GM21717 (cell line): ENCODE measurements at regions not wholly inside any gene's neighbourhood (a gene's known extent, or its start where the extent isn't known, plus 50 kb on each side); places are given as distances from the start of the nearest gene placed in this dataset.
A peak's percentile ranks its signal among the peaks of the same experiment; 100 is the strongest.

ENCODE experiments used
- ATAC-seq: cut with Tn5 transposase; IDR thresholded peaks from one replicate; pipeline ENCODE4 v1.9.1; 2021; ENCODE audit warnings: mild to moderate bottlenecking, moderate library complexity; ENCODE audit not compliant: unreplicated experiment

DNA sequence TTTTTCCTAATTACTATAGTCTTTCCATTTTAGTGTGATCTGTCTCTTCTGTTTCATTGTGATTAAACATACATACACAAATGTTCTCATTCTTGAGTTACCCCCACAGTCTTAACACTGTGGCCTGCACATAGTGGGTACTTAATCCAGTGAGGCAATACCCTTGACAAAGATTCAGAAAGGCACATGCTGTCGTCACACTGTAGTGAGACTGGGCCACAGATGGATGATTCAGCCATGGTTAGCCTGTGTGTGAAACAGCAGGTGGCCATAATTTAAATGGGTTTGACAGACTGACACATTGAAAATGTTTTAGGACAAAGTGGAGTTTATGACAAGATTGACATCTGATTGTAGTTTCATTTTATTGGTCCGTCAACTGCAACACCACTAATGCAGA lies 313.1 kb downstream of the C11orf87 start:
- no peak for ATAC-seq

DNA sequence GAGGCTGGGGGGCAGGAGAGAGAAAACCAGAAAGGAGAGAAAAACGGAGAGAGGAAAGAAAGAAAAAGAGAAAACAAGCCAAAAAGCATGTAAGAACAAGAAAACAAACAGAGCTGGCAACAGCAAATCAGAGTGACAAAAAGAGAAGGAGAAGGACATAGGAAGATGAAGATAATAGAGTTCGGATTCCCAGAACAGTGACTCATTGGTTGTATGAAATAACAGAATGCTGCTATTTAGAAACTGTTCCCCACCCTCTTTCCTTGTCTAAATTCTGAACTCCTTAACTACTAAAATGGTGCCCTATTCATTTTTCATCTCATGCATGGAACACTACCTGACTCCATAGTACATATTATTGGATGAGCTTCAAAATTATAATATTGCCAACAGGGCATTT lies 317.4 kb downstream of the C11orf87 start:
- ATAC-seq, result no peak

DNA sequence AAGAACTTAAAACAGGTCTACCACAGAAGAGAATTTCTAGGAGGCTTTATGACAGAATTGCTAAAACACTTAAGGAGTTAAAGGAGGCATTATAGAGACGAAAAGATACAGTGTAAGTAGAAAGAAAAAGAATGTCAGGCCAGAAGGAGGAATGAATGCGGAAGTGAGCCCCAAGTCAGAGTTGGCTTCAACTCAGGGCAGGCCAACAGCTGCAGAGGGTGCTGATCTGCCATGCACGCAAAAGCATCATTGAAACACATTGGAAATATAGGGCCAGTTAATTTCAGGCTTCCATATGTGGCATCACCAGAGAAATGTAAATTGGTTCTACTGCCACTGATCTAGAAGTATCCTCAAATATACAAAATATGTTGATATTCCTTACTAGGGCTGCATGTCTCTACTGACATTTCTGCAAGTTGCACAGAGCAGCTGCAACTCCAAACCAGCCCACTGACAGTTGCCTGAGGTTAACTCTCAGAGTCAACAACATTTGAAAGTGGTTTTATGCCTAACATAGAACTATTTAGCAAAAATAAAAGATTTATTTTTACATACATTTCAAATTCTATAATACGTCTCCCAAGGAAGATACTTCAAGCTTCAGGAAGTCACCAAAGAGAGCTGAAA lies 324.1 kb downstream of the C11orf87 start:
- ATAC-seq, result no peak

DNA sequence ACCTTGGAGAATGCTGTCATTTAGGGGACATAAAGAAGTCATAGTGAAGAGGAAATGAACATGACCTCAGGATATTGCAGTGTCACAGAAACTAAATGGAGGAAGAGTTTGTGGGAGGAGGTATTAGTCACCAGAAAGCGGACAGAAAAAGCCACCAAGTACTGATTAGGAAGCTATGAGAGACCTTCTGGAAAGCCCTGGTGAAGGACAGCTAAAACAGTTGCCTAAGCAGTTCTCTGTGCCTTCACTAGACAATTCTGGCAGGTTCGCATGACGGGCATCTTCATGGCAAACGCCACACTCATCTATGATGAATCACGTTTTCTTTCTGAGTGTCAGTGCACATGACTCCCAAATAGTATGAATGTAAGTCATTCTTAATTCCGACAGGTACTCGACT lies 325.8 kb downstream of the C11orf87 start:
- ATAC-seq, result peak; percentile 87

DNA sequence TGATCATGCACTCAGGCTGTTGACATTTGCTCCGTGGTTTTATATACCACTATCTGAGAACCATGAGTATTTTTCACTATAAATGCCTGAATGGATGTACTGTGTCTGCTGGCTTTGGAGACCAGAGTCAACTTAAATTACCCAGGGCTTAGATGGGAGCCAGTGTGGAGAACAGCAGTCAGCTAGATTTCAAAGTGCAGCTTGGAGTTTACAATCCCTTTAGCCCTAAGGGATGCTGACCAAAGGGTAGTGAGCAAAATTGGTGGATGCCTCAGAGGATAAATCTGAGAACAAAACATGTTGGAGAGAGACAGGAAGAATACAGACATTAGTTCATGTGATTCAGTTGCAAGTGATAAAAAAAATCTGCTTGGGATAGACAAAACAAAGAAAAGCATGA lies 327.5 kb downstream of the C11orf87 start:
- ATAC-seq, result no peak

DNA sequence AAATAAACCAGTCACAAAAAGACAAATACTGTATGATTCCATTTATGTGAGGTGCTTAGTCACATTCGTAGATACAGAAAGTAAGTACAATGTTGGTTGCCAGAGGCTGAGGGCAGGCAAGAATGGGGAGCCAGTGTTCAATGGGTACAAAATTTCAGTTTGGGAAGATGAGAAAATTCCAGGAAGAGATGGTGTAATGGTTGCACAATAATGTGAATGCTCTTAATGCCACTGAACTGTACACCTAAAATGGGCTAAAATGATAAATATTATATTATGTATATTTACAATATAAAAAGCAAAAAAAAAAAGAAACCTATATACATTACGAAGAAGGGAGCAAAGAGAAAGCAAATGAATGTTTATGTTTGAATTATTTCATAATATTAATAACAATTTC lies 329.0 kb downstream of the C11orf87 start:
- no peak for ATAC-seq

DNA sequence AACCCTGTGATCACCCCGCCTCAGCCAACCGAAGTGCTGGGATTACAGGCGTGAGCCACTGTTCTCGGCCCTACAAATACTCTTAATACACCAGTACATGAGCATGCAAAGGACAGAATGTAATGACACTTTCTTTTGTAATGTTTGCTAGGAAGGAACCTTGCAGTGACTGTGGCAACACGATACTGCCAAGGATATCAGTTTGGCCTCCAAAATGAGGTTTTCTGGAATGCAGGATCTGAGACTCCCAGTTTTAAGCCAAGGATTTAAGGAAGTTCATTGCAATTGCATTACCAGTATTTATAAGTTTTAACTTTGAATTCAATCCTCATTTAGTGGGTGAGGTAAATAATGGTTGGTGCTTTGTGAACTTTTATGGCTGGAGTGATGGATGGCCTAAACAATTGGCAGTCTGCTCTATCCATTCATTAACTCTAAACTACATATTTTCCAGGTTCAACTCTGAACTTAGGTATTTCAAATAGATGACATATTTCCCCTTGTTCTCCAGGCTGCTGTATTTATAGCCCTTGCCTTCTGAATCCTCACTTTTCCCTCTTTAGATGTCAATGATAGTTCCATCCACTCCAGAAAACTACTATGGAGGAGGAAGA lies 330.3 kb downstream of the C11orf87 start:
- no peak for ATAC-seq

DNA sequence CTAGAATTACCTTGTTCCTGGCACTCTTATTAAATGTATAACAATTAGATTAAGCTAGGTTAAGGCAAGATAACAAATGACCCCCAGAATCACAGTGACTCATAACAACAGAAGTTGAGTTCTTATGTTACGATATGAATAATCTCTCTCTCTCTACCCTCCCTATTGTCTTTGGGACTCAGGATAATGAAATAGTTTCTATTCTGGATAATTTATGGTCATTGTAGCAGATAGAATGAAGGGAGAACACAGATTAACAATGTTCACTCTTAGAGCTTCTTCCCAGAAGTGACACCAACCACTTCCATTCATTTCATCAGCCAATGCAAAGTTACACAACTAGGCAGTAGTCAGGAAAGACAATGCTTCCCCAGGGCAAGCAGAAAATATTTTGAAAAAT lies 334.5 kb downstream of the C11orf87 start:
- ATAC-seq, result no peak

DNA sequence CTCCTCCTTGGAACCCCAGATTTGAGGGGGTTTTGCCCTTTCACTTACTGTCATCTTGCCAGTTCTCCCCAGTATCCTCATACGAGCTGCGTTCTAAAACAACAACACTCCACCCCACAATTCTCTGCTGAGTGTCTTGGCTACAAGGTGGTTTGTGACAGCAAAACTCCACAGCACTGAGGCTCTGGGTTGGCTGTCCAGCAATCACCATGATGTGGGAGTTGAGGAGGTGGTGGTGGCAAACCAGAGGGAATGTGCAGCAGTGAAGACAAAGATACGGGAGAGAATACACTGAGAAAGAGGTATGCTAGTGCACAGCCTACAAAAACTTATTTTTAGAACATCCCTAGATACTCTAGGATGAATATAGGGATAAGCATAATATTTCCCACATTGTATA lies 335.0 kb downstream of the C11orf87 start:
- ATAC-seq, result no peak

DNA sequence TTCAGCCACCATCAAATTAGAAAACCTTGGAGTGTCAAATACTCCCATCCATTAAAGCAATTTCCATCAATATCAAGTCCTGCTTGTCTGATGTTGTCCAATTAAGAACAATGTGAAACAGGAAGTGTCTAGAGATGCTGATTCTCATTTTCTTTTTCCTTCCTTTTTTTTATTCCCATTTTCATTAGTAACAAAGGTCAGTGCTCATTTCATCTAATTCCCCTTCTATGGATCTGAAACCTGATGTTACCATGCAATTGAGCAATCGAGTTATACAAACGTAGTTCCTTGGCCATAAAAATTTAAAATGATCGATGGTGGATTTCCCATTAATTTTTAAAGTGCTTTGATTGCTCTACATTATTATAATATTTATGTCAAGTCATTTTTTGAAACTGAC lies 330.6 kb upstream of the ZC3H12C start:
- ATAC-seq, result no peak

DNA sequence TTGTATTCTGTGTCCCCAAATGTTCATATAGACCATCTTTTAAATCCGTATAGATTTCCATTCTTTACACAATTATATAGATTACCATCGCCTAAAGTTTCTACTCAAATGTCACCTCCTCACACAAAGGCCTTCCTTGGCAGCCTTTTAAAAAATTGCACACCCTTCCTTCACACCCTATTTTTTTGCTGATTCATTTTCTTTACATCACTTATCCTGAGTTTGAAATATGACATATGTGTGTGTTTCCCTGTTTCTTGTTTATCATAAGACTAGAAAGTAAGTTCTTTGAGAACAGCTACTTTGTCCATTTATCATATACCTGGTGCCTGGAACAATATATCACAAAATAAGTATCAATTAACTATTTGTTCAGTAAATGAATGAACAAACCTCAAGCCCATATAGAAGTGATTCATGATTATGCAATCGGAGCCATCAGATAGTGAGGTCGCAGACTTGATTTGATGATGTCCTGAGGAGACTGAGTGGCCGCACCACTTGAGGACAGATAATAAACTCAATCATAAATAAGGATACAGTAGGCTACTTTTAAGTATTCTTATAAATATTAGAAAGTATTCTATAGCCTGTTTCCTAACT lies 327.4 kb upstream of the ZC3H12C start:
- no peak for ATAC-seq

DNA sequence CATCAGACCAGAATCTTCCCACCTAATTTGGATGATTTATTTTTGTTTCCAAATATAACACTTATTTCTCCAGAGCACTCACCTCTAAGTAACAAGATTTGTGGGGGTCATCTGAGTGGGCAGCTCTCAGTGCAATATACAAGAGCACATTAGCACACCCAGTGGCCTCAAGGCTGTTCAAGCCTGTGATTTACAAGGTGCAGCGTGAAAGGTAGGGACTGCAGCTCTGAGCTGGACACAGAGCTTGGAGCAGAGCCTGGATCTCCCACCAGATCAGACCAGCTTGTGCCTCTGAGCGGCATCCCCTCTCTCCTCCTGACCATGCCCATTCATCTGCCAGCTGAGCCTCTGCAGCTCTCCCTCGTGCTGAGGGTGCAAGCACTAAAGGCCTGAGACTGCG lies 323.3 kb upstream of the ZC3H12C start:
- ATAC-seq, result no peak

DNA sequence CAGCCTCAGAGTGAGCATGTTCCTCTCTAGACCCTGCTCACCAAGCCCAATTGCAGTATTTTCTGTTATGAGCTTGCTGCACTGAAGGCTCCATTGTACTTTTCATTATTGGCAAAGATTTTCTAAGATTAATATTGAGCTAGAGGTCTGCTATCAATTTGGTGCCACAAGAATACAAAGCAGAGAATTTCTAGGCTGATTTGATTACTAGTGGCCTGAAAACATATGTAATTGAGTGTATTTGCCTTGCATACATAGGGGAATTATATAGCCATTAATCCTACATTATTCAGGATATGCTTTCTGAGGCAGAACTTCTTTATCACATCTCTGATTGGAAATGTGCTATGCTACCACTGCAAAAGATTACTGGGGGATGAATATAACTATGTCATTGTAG lies 322.9 kb upstream of the ZC3H12C start:
- ATAC-seq, result no peak

DNA sequence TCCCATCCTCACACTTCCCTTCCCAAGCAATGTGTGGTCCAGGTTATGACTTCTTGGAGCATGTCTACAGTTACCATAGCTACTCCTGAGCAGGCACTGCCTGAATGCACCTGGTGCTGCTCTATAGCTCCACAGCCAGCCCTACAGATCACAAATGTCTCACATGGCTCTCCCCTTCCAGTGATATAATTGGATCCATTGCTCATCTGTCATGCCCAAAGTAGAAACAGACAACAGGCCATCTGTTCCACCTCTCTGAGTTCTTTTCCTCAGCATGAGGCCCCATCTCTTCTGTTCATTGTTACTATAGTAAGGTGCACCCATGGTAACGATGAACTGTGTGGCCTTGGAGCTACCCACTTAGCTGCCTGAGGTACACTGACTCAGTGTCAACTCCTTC lies 320.3 kb upstream of the ZC3H12C start:
- no peak for ATAC-seq

DNA sequence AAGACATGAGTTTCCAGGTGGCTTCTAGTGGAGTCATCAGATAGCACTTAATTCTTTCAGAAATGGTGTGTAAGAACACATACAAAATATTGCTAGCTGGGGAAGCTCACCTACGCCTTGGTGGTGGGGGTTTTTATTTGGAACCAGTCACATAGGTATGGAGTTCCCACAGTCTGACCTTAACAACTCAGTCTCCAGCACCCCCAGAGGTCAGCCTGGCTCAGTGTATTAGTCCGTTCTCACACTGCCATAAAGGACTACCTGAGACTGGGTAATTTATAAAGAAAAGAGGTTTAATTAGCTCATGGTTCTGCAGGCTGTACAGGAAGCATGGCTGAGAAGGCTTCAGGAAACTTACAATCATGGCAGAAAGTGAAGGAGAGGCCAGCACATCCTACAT lies 317.5 kb upstream of the ZC3H12C start:
- ATAC-seq, result no peak

DNA sequence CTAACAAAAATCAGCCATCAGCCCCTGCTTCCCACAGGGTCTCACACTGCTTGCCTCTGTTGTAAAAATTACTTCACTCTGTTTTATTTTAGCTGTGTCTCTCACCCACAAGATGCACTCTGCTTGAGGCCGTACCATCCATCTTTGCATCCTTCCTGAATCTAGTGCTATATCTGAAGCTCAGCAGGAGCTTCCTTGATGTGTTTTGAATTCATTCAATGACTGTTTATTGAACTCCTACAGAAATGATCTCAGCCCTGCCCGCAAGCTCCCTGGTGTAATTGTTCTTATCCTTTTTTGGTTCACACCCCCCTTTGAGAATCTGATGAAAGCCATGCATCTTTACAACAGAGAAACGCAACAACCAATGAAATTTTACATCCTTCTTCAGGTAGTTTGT lies 310.2 kb upstream of the ZC3H12C start:
- no peak for ATAC-seq

DNA sequence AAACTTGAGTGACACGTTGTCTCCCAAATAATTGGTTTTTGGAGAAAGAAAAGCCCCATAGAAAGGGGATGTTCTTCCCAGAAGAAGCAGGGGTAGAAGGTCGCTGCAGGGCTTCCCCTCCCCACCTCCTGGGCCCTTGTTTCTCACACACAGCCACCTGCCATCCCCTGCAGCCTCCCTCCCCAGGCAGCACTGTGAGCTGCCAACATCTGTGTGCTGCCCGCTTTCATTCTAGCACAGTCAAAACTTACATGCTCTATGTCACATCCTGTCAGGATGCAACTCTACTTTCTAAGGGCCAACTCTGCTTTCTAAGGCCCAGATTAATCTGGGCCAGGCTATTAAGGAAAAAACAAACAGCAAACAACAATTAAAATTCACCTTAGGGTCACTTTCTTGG lies 309.4 kb upstream of the ZC3H12C start:
- ATAC-seq, result peak; percentile 96

DNA sequence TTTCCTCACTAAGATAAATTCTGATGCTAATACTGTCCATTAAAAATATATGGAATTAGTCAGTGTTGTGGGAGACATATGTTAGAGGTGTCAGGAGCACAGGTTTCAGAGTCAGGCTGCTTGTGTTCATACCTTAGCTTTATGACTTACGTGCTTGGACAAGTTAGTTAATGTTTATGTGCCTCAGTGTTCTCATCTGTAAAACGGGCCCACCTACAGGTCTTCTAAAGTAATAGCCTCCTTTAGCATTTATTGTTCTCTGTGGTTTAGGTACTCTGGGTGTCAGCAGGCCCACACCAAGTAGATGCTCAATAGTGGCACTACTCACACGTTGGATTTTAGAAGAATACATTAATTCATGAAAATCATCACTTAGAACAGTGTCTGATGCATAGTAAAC lies 308.7 kb upstream of the ZC3H12C start:
- no peak for ATAC-seq

DNA sequence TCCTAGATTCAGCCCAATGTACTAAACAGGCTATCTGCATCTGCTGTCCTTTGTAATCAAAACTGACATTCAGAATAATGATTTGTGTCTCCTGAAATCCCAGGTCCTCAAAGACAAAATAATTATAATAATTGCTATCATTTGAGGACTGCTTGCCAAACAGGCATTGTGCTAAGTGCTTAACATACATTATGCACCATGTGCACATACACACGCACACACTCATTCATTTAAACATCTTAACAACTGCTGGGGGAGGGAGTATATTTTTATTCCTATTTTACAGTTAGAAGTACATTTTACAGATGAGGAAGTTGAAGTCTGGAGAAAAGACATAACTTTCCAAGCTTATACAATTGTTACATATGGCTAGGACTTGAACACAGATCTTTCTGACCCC lies 308.0 kb upstream of the ZC3H12C start:
- ATAC-seq, result no peak

DNA sequence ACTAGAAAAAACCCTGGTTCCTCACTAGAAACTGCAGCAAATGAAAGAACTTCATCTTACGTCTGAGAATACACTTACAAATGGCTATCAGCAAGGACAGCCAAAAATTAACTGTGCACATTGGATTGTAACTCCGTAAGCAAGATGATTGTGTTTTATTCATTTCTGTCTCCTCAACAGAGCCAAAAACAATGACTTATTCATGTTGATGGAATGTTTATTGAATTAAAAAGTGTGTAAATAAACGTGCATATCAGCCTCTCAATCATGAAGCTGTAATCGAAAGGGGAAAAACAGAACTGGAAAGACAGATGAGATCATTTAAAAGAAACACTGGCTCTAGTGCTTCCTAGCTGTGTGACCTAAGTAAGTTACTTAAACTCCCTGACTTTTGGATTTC lies 307.5 kb upstream of the ZC3H12C start:
- no peak for ATAC-seq

DNA sequence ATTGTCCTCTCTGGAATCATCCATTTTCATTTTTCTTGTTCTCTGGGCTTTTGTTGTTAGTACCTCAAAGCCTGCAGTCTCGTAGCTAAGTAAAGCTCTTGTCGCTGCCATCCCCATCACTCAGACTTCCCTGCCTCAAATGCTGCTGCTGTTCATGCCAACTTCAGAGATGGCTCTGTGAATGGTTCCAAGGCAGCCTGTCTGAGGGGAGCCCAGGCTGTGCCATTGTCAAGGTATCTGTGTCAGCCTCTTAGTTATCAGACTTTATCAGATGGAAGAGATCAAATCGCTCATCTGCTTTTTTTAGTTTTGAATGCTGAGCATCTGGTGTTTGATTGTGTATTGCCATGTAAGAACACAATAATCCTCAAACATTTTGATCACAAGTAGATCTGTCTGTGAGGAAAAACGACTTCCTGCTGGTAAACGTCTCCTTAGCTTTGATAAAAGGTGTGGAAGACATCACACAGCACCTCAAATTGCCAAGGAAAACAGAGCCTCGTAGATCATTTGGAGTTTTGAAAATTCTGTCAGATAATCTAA lies 304.2 kb upstream of the ZC3H12C start:
- ATAC-seq, result no peak

DNA sequence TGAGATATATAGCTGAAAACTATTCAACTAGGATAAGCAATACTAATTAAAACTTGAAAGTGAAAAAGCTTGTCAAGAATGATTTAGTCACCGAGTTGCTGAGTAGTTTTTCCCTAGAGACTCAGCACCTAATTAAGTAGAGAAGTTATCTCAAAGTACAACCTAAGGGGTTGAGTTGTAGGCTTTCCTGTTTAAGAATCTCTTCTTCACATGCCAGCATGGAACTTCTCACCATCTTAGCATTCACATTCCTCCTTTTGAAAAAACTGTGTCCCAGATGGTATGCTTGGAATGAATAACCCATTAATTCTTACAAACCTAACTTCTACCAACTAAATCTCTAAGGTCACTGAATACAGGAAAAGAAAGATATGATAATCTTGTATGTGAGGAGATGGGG lies 303.3 kb upstream of the ZC3H12C start:
- no peak for ATAC-seq

DNA sequence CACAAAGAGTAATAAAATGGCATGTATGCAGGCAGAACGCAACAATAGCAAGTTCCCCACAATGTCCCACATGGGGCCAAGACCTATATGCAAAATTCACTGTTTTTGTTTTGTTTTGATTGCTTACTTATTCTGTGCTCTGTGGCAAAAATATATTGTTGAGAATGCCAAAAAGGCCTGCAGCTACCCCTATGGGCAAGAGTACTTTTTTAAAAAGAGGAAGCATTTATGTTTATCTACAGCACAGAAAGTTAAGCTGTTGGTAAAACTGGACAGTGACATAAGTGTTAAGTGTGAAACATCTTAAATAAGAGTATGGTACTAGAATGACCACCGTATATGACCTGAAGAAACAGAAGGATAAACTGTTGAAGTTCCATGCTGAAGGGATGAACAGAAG lies 301.9 kb upstream of the ZC3H12C start:
- ATAC-seq, result no peak
